GM21367 (cell line): ENCODE measurements at regions not wholly inside any gene's neighbourhood (a gene's known extent, or its start where the extent isn't known, plus 50 kb on each side); places are given as distances from the start of the nearest gene placed in this dataset.

Source experiments
- ATAC-seq: cut with Tn5 transposase; IDR thresholded peaks from one replicate; pipeline ENCODE4 v1.9.1; 2021; ENCODE audit not compliant: unreplicated experiment

GRCh38 chr21:15233611-15234010 is 168.8 kb upstream of the NRIP1 start:
- ATAC-seq = no peak

- ATAC-seq = no peak
These were observed 171.3 kb upstream of the NRIP1 start for GRCh38 chr21:15236111-15236510.

- no peak for ATAC-seq
These were observed 176.0 kb upstream of the NRIP1 start for GRCh38 chr21:15240848-15241247.

GRCh38 chr21:15241997-15242736 is 177.4 kb upstream of the NRIP1 start:
- no peak for ATAC-seq

GRCh38 chr21:15242906-15243305 is 178.1 kb upstream of the NRIP1 start:
- ATAC-seq = no peak

GRCh38 chr21:15243406-15243805 is 178.6 kb upstream of the NRIP1 start:
- ATAC-seq = no peak

- no peak for ATAC-seq
These were observed 182.8 kb upstream of the NRIP1 start for GRCh38 chr21:15247613-15248012.

GRCh38 chr21:15249285-15249993 is 184.6 kb upstream of the NRIP1 start:
- no peak for ATAC-seq

GRCh38 chr21:15250384-15250783 is 185.6 kb upstream of the NRIP1 start:
- ATAC-seq = no peak

- ATAC-seq = no peak
These were observed 187.6 kb upstream of the NRIP1 start for GRCh38 chr21:15252431-15252830.

- no peak for ATAC-seq
These were observed 189.3 kb upstream of the NRIP1 start for GRCh38 chr21:15254111-15254510.

GRCh38 chr21:15255261-15255660 is 190.5 kb upstream of the NRIP1 start:
- ATAC-seq = no peak

- no peak for ATAC-seq
These were observed 191.0 kb upstream of the NRIP1 start for GRCh38 chr21:15255763-15256162.

GRCh38 chr21:15256996-15257395 is 192.2 kb upstream of the NRIP1 start:
- no peak for ATAC-seq

GRCh38 chr21:15257646-15258045 is 192.8 kb upstream of the NRIP1 start:
- no peak for ATAC-seq

- no peak for ATAC-seq
These were observed 195.0 kb upstream of the NRIP1 start for GRCh38 chr21:15259824-15260223.

GRCh38 chr21:15260604-15261003 is 195.8 kb upstream of the NRIP1 start:
- no peak for ATAC-seq

- no peak for ATAC-seq
These were observed 199.4 kb upstream of the NRIP1 start for GRCh38 chr21:15264084-15264665.

GRCh38 chr21:15272171-15272570 is 207.4 kb upstream of the NRIP1 start:
- no peak for ATAC-seq

- no peak for ATAC-seq
These were observed 207.8 kb upstream of the NRIP1 start for GRCh38 chr21:15272591-15272990.

- ATAC-seq = no peak
These were observed 208.4 kb upstream of the NRIP1 start for GRCh38 chr21:15273244-15273643.
